IMR-90 (cell line): ENCODE measurements at regions not wholly inside any gene's neighbourhood (a gene's known extent, or its start where the extent isn't known, plus 50 kb on each side); places are given as distances from the start of the nearest gene placed in this dataset.
A peak's percentile ranks its signal among the peaks of the same experiment; 100 is the strongest.

Source experiments
- ATAC-seq: fragments of 200-7000 bp; cut with Tn5 transposase; 2 replicates; pipeline ENCODE4 v1.9.1; 2020; ENCODE audit warnings: low read depth, mild to moderate bottlenecking, moderate library complexity
- BruUV-seq: library from RNA; stranded (reverse); fragments of 400-500 nt; replicated peaks from 2 replicates; lab custom pipeline; 2021; lab: Mats Ljungman, UMichigan
- CTCF ChIA-PET: fragments of 300-600 bp; formaldehyde crosslinking; extraction: SDS; loops from one replicate; lab custom pipeline; 2021; ENCODE audit warnings: antibody characterized with exemption; lab: Yijun Ruan, JAX
- POLR2A ChIA-PET: fragments of 300-600 bp; sonication (Branson Sonifier 250); formaldehyde crosslinking; loops from one replicate; lab custom pipeline; 2022; ENCODE audit warnings: antibody characterized with exemption; ENCODE audit not compliant: unreplicated experiment; lab: Charles Lee
- DNase-seq: peaks from one replicate; pipeline ENCODE4 v3.0.0; 2013
- H2AFZ ChIP-seq: replicated peaks from 2 replicates; pipeline ENCODE3; 2013; ENCODE audit warnings: low read length, mild to moderate bottlenecking; ENCODE audit not compliant: poor library complexity
- H2AK5ac ChIP-seq: 2 replicates; pipeline ENCODE4 v1.6.1; 2013; ENCODE audit warnings: low read depth, low read length, inconsistent platforms
- H2AK9ac ChIP-seq: replicated peaks from 2 replicates; pipeline ENCODE3; 2013; ENCODE audit warnings: mild to moderate bottlenecking, low read depth, low read length, moderate library complexity; ENCODE audit not compliant: poor library complexity
- H2BK120ac ChIP-seq: 2 replicates; pipeline ENCODE4 v1.6.1; 2013; ENCODE audit warnings: low read depth, low read length, inconsistent platforms
- H2BK15ac ChIP-seq: 3 replicates; pipeline ENCODE4 v1.6.1; 2013; ENCODE audit warnings: low read depth, low read length, inconsistent platforms
- H2BK20ac ChIP-seq: 2 replicates; pipeline ENCODE4 v1.6.1; 2013; ENCODE audit warnings: low read depth, mild to moderate bottlenecking, inconsistent platforms, low read length, moderate library complexity
- H2BK5ac ChIP-seq: 2 replicates; pipeline ENCODE4 v1.6.1; 2013; ENCODE audit warnings: mild to moderate bottlenecking, low read depth, low read length, inconsistent platforms; ENCODE audit not compliant: poor library complexity, severe bottlenecking
- H3K14ac ChIP-seq: replicated peaks from 2 replicates; pipeline ENCODE4 v1.6.1; 2013; ENCODE audit warnings: low read depth, low read length, inconsistent platforms
- H3K18ac ChIP-seq: 2 replicates; pipeline ENCODE4 v1.6.1; 2013; ENCODE audit warnings: low read depth, low read length, control low read depth
- H3K23ac ChIP-seq: 2 replicates; pipeline ENCODE4 v1.6.1; 2013; ENCODE audit warnings: low read depth, low read length, inconsistent platforms
- H3K27ac ChIP-seq: 2 replicates; pipeline ENCODE4 v1.5.1; 2013; ENCODE audit warnings: mild to moderate bottlenecking, control low read depth, low read length; ENCODE audit not compliant: insufficient read depth
- H3K27me3 ChIP-seq: 2 replicates; pipeline ENCODE4 v1.6.1; 2013; ENCODE audit warnings: low read length; ENCODE audit not compliant: control insufficient read depth, insufficient read depth
- H3K36me3 ChIP-seq: 2 replicates; pipeline ENCODE4 v1.6.1; 2013; ENCODE audit warnings: low read length, mixed read lengths; ENCODE audit not compliant: control insufficient read depth, insufficient read depth
- H3K4ac ChIP-seq: 2 replicates; pipeline ENCODE4 v1.6.1; 2013; ENCODE audit warnings: low read depth, low read length, inconsistent platforms
- H3K4me1 ChIP-seq: 2 replicates; pipeline ENCODE4 v1.6.1; 2013; ENCODE audit warnings: low read length, mixed read lengths; ENCODE audit not compliant: control insufficient read depth, insufficient read depth
- H3K4me2 ChIP-seq: 2 replicates; pipeline ENCODE4 v1.6.1; 2013; ENCODE audit warnings: low read depth, mild to moderate bottlenecking, control low read depth, low read length, moderate library complexity
- H3K4me3 ChIP-seq: 2 replicates; pipeline ENCODE4 v1.5.1; 2013; ENCODE audit warnings: low read depth, mild to moderate bottlenecking, control low read depth, low read length, moderate library complexity; ENCODE audit not compliant: insufficient read depth
- H3K56ac ChIP-seq: 2 replicates; pipeline ENCODE4 v1.6.1; 2013; ENCODE audit warnings: low read length, inconsistent platforms; ENCODE audit not compliant: insufficient read depth; ENCODE audit errors: extremely low read depth
- H3K79me1 ChIP-seq, 2 experiments: 2 replicates each; pipeline ENCODE4 v1.6.1; 2013; ENCODE audit warnings: low read length in 2 of 2, inconsistent platforms in 1 of 2, low read depth in 1 of 2
- H3K9ac ChIP-seq: 2 replicates; pipeline ENCODE4 v1.6.1; 2013; ENCODE audit warnings: low read depth, low read length, control low read depth
- H3K9me1 ChIP-seq: 2 replicates; pipeline ENCODE4 v1.6.1; 2013; ENCODE audit warnings: low read length, inconsistent platforms; ENCODE audit not compliant: insufficient read depth
- H3K9me3 ChIP-seq: 2 replicates; pipeline ENCODE4 v1.6.1; 2013; ENCODE audit warnings: low read length; ENCODE audit not compliant: control insufficient read depth, insufficient read depth
- H4K20me1 ChIP-seq: 2 replicates; pipeline ENCODE4 v1.6.1; 2013; ENCODE audit warnings: low read length, inconsistent platforms; ENCODE audit not compliant: insufficient read depth
- H4K5ac ChIP-seq: 2 replicates; pipeline ENCODE4 v1.6.1; 2013; ENCODE audit warnings: mild to moderate bottlenecking, low read depth, low read length, control low read depth
- H4K8ac ChIP-seq, 2 experiments: 2 replicates each; pipeline ENCODE4 v1.6.1; 2013; ENCODE audit warnings: low read depth in 2 of 2, low read length in 2 of 2, control low read depth in 1 of 2, inconsistent platforms in 1 of 2
- H4K91ac ChIP-seq: 2 replicates; pipeline ENCODE4 v1.6.1; 2013; ENCODE audit warnings: low read depth, low read length, inconsistent platforms; ENCODE audit not compliant: insufficient read depth
- BHLHE40 ChIP-seq: fragments of 150-350 bp; IDR thresholded peaks from 2 replicates; pipeline ENCODE4 v1.6.1; 2016; ENCODE audit warnings: mild to moderate bottlenecking, low read depth, low read length
- CEBPB ChIP-seq: IDR thresholded peaks from 2 replicates; pipeline ENCODE4 v1.6.1; 2012; ENCODE audit warnings: low read depth, low read length, improper control_type of control experiment
- CHD1 ChIP-seq: IDR thresholded peaks from 2 replicates; pipeline ENCODE4 v1.6.1; 2012; ENCODE audit warnings: low read depth, low read length, improper control_type of control experiment
- CTCF ChIP-seq: conservative IDR thresholded peaks from 2 replicates; pipeline ENCODE4 v1.5.1; 2012; ENCODE audit warnings: mild to moderate bottlenecking, low read depth, low read length, improper control_type of control experiment
- ELK1 ChIP-seq: fragments of 150-350 bp; IDR thresholded peaks from 2 replicates; pipeline ENCODE4 v1.6.1; 2016; ENCODE audit warnings: low read depth, mild to moderate bottlenecking, low read length, moderate library complexity, borderline replicate concordance
- FOS ChIP-seq: fragments of 150-350 bp; IDR thresholded peaks from 2 replicates; pipeline ENCODE4 v1.6.1; 2016; ENCODE audit warnings: low read depth, low read length
- MAFK ChIP-seq: IDR thresholded peaks from 2 replicates; pipeline ENCODE4 v1.6.1; 2012; ENCODE audit warnings: low read depth, low read length, improper control_type of control experiment
- MAZ ChIP-seq: IDR thresholded peaks from 2 replicates; pipeline ENCODE4 v1.6.1; 2012; ENCODE audit warnings: low read depth, mild to moderate bottlenecking, low read length, improper control_type of control experiment, moderate library complexity, borderline replicate concordance
- MXI1 ChIP-seq: IDR thresholded peaks from 2 replicates; pipeline ENCODE4 v1.6.1; 2012; ENCODE audit warnings: low read depth, mild to moderate bottlenecking, low read length, moderate library complexity, borderline replicate concordance
- NFE2L2 ChIP-seq: fragments of 150-350 bp; IDR thresholded peaks from 2 replicates; pipeline ENCODE4 v1.6.1; 2016; ENCODE audit warnings: low read depth, mild to moderate bottlenecking, low read length
- POLR2A ChIP-seq: IDR thresholded peaks from 2 replicates; pipeline ENCODE4 v1.6.1; 2012; ENCODE audit warnings: mild to moderate bottlenecking, low read depth, low read length
- RAD21 ChIP-seq: IDR thresholded peaks from 2 replicates; pipeline ENCODE4 v1.6.1; 2012; ENCODE audit warnings: low read length, improper control_type of control experiment
- RCOR1 ChIP-seq: IDR thresholded peaks from 2 replicates; pipeline ENCODE4 v1.6.1; 2012; ENCODE audit warnings: mild to moderate bottlenecking, low read length, improper control_type of control experiment; ENCODE audit not compliant: insufficient replicate concordance
- RFX5 ChIP-seq: IDR thresholded peaks from 2 replicates; pipeline ENCODE4 v1.8.0; 2012; ENCODE audit warnings: low read depth, mild to moderate bottlenecking, low read length, moderate library complexity
- SMC3 ChIP-seq: fragments of 150-350 bp; IDR thresholded peaks from 2 replicates; pipeline ENCODE4 v1.6.1; 2016; ENCODE audit warnings: low read depth, mild to moderate bottlenecking, antibody characterized with exemption, low read length, moderate library complexity
- USF2 ChIP-seq: fragments of 150-350 bp; IDR thresholded peaks from 2 replicates; pipeline ENCODE4 v1.6.1; 2017; ENCODE audit warnings: mild to moderate bottlenecking, antibody characterized with exemption, low read length, low read depth
- dilution Hi-C: fragments of 300-500 bp; cut with HindIII; formaldehyde crosslinking; loops from one replicate; pipeline ENCODE4 v1.14.3; 2018; ENCODE audit warnings: low sequenced_read_pairs; ENCODE audit not compliant: unreplicated experiment
- in situ Hi-C: fragments of 300-500 bp; cut with MboI; formaldehyde crosslinking; loops from 3 replicates; pipeline ENCODE4 v1.14.3; 2019; ENCODE audit warnings: low sequenced_read_pairs, inconsistent platforms, mixed read lengths
- intact Hi-C: fragments of 100-400 bp; cut with micrococcal nuclease; formaldehyde crosslinking; loops from 2 replicates; pipeline ENCODE4 v1.10.0; 2022

- no peak overlapping the region for H2AK9ac ChIP-seq
- in situ Hi-C loops (no loop called here), dilution Hi-C loops (no loop called here), intact Hi-C loops (no loop called here)
- 0 out of 2 replicates have a peak overlapping the region, but pooled peaks have one; percentile 43 for H2BK20ac ChIP-seq
- H3K23ac ChIP-seq: no peak overlapping the region
- H3K36me3 ChIP-seq: no peaks in the 10 kb centered on the region
- H3K9me1 ChIP-seq: no peaks in the 10 kb centered on the region
- TF ChIP-seq SMC3: no peak
- TF ChIP-seq USF2: no peak
- no peak for TF ChIP-seq RAD21
- no peak for TF ChIP-seq ELK1
- TF ChIP-seq MAFK: no peak
- no peak for TF ChIP-seq BHLHE40
- TF ChIP-seq CTCF: no peak
- no peak for TF ChIP-seq FOS
- TF ChIP-seq RFX5: no peak
- TF ChIP-seq CHD1: no peak
- TF ChIP-seq MAZ: no peak
- no peak for TF ChIP-seq CEBPB
- TF ChIP-seq NFE2L2: no peak
- no peak for TF ChIP-seq MXI1
- TF ChIP-seq POLR2A: no peak
- no peak for TF ChIP-seq RCOR1
- H3K27me3 ChIP-seq: no peaks in the 10 kb centered on the region
- ChIA-PET CTCF (interaction anchor here (0.9 kb wide), 1 partner anchor 14 kb away, joined by 3 read pairs; no protein-coding TSS in a partner anchor), POLR2A (no interaction called here)
- no peaks in the 10 kb centered on the region for H3K79me1 ChIP-seq
- H4K20me1 ChIP-seq: no peaks in the 10 kb centered on the region
- no peak overlapping the region for H4K5ac ChIP-seq
- H3K4me1 ChIP-seq: no peaks in the 10 kb centered on the region
- ATAC-seq (no peak), DNase-seq (no peak)
- H3K4me2 ChIP-seq: no peak overlapping the region
- H3K4me3 ChIP-seq: no peak overlapping the region
- H2BK5ac ChIP-seq: no peak overlapping the region
- H4K91ac ChIP-seq: no peak overlapping the region
- no peak overlapping the region for H2AK5ac ChIP-seq
- no peak overlapping the region for H3K4ac ChIP-seq
- no peak overlapping the region for H4K8ac ChIP-seq
- H3K14ac ChIP-seq: no peak overlapping the region
- BruUV-seq: no TSS peak
- H2BK120ac ChIP-seq: no peak overlapping the region
- no peak overlapping the region for H3K27ac ChIP-seq
- H2BK15ac ChIP-seq: no peak overlapping the region
- no peak overlapping the region for H3K9ac ChIP-seq
- H2AFZ ChIP-seq: no peak overlapping the region
- no peak overlapping the region for H3K18ac ChIP-seq
- no peak overlapping the region for H3K56ac ChIP-seq
- no peaks in the 10 kb centered on the region for H3K9me3 ChIP-seq
Measured at GRCh38 chr1:199301472-199302217, 662.8 kb downstream of the PTPRC start.
